EL (cell line): ENCODE measurements at regions not wholly inside any gene's neighbourhood (a gene's known extent, or its start where the extent isn't known, plus 50 kb on each side); places are given as distances from the start of the nearest gene placed in this dataset.
A peak's percentile ranks its signal among the peaks of the same experiment; 100 is the strongest.

ENCODE experiments used
- DNase-seq: peaks from one replicate; pipeline ENCODE4 v3.0.0-alpha.2; 2016

DNA sequence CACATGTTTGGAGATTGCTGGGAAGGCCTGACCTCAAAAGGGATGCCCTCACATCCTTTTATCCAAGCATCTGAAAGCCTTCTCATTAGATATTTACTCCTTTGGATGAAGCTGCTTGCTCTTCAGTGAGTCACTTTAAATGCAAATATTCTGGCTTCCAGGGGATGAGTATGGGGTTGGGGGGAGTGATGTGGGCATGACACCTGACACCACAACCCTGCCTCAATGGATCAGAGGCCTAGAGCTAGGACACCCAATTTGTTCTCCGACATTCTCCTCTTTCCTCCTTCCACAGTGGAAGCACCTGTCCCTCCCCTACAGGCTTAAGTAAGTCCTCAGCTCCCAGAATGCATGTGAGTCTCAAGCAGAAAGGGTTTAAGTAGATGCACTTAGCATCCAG lies 238.3 kb downstream of the OMA1 start:
- no peak for DNase-seq

DNA sequence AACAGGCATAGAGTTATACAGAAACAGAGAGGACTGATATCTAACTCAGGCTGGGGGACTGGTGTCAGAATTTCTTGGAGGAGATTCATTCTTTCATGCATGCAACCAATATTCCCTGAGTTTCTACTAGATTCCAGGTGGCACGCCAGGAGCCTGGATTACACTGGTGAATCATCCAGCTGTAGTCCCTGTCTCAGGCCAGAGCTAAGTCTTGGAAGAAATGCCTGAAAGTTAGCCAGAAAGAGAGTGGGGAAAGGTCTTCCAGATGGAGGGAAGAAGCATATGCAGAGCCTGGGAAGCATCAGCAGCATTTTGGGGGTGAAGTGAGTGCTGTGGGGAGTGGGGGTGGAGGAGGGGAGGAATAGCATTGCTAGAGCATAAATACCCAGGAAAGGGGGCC lies 239.1 kb downstream of the OMA1 start:
- DNase-seq = no peak

DNA sequence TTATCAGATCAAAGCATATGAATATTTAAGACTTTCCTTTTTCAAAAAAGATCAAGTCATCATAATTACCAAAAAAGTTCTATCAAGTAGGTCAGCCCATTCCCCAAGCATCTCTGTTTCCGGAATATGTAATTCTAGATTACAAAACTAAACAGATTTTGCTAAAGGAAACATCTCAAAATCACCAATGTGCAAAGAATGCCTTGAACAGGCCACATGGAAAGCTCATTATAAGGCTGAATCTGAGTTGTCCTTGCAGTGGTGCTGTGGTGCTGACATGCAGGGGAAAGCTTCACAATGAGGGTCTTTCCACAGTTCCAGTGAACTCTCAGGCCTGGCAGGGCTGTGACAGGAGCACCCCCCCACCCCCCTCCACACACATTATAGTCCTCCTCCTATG lies 240.9 kb downstream of the OMA1 start:
- no peak for DNase-seq

DNA sequence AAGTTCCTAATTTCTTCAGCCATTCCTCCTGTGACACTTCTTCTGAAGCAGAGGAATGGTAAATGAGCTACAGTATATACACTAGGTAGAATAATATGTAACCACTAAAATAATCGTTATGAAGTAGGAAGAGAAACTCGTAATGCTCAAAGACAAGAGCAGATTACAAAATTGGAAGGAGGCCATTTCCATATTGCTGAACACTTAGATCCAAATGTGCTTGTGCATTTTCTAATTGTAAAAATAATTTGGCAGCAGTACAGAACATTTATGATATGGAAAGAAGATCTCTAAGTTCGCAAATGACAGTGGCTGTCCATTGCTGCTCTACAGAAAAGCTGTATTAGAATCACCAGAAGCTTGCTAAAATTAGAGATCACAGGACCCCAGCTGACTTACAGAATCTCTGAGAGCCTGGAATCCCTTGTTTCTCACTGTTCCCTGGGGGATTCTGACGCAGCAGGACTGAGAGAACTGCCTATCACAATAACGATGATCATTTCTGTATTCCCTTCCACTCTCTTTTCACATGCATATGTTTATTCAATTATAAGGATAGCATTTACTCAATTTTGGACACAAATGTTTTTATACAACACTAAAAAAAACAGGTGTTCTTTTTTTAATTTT lies 242.1 kb downstream of the OMA1 start:
- no peak for DNase-seq

DNA sequence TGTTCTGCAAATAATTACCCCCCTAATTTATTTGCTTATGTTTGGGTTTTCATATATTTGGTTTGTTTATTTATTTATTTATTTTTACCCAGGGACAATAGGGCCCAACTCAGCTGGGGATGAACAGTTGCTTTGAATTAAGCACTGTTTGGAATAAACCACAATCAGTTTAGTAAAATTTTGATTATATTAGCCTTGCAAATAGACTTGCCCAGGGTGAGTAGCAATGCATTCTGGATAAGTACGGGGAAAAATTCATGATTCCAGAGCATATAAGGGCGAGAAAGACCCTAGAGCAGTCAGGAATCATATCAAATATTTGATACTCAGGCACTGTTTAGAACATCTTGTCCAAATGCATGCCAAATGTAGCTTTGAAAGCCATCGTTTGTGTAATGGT lies 242.7 kb downstream of the OMA1 start:
- no peak for DNase-seq

DNA sequence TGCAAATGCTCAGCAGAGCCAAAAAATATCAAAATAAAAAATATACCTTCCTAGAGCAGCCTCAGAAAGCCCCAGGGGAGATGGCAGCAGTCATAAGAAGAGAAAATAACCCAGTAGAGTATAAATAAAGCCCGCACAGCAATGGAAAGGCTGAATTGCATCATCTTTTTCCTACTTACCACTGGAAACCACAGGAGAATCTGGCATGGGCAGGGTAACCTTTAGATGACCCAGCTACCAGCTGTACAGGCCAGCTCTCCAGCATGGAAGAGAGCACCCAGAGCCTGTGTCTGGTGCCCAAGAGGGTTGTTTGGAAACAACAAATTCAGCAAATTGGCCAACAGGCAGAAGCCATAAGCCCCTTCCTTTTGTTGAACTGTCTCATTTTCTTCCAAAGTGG lies 253.1 kb downstream of the OMA1 start:
- DNase-seq = no peak

DNA sequence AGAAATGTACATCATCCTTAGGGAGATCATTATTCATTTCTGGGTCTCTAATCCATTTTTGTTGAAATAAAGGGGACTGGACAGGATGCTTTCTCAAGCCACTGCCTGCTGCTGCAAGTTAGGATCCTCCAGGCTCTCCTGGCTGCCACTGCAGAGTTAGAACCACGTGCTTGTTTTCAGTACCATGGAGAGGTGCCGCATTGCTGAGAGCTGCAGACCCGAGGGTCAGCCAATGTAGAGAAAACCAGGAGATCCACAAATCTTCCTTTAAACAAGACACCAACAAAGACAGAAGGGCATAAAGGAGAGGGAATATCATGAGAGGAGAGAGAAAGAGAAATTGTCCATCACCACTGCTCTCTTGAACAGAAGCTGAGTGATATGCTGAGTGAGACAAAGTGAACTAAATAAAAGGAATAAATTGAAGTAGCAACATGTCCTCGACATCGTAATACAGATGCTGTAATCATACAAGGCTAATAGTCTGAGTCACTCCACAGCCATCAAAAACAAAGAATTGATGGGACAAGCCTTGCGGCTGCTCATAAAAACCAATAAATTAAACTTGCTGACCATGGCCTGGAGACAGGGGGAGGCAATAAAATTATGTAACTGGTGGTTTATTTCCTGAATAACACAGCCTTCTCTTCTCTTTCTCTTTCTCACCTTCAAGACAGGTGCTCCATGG lies 255.7 kb downstream of the OMA1 start:
- peak; percentile 10 for DNase-seq

GRCh38 chr1:58288624-58289142 lies 257.8 kb downstream of the OMA1 start:
- DNase-seq = no peak

GRCh38 chr1:58287894-58288623 lies 258.5 kb downstream of the OMA1 start:
- DNase-seq = no peak

DNA sequence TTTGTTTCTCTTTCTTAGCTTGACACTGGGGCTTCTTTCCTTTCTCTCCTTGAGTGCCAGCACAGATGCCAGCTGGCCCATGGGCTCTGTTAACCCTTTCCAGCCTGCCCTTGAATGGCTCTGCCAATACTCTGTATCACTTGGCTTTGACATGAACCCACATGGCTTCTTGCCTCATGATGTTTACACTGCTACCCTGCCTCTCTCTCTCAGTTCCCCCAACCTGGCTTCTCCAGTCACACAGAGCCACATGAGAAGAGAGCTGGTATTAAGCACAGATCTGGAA lies 262.4 kb downstream of the OMA1 start:
- no peak for DNase-seq

DNA sequence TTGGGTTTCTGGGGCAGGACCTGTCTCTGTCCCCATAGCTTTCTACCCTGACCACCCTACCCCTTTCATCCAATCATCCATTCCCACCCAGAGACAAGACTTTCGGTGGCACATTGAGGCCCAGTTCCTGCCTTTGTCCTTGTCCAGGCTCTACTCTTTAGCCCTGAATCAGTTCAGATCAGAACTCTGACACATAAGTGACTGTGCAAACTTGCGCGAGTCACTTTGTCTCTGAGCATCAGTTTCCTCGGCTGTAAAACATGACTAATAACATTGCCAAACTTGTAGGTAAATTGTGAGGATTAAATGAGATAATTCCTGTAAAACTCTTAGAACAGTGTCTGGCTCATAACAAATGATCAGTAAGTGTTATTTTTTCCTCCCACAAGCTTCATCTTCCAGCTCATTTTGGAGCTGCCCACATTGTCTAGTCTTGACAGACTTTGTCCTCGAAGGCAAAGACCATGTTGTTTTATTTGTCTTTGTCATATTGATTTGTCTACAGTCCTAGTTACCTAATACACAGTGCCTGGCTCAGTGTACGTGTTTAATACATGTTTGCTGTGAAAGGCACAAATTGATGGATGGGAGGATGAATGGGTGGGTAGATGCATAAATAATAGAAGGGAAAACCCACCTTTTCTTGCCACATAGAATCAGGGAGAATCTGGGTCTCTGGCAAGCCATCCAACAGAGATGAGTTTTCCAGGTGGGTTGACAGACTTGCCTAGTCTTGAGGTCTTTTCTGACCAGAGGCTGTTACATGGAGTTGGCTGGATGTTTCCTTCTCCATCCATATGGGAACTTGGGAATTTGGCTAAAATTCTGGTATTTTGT lies 262.9 kb downstream of the OMA1 start:
- DNase-seq = no peak

DNA sequence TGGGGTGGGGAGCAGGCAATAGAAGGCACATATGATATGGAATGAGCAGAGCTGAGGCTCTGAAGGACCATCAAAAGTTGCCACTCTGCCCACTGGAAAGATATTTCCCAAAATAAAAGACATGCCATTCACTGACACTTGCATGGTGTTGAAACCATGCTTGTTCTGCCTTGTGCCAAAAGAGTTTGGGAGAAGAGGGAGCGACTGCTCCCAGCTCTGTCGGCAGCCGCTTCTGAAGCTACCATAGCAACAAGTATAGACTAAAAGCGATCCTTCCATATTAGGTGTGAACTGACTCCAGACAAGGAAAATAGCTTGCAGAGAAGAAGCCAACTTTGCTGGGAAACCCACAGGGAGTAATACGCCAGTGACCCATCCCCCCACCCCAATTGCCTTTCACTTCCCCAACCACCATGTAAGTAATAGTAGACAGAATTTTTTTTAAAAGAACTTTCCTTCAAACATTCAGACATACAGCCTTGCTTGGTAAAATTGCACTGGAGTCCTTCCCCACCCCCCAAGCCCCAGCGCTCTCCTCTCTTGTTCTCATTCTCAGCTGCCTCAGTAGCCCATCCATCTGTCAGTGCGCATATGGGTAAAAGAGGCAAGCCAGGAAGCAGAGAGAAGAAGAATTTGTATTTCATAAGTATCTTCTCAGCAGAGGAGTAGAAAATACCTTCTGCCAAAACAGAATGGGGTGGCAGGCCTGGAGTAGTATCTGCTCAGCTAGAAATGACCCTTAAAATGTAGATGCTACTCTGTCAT lies 263.7 kb downstream of the OMA1 start:
- no peak for DNase-seq

DNA sequence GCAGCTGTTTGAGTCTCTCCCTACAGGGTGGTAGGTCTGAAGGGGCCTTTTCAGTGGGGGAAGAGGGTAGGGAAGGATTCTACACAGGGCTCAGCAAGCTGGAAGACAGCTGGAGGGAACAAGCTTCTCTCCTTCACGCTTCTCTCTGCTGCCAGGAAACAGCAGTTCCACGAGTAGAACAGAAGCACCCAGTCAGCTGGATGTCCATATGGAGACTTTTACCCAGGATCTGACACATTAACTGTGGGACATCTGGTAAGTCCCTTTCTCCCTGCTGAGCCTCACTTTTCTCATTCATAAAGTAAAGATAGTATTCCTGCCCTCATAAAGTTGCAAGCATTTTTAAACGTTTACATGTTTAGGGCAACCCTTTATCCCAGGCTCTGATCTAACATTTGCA lies 280.3 kb downstream of the OMA1 start:
- DNase-seq = no peak

- no peak for DNase-seq
Measured at GRCh38 chr1:58264462-58264861, 282.1 kb downstream of the OMA1 start.

GRCh38 chr1:58262702-58263101 lies 283.8 kb downstream of the OMA1 start:
- DNase-seq = no peak

- DNase-seq = no peak
Measured at GRCh38 chr1:58258082-58258481, 288.4 kb downstream of the OMA1 start.

GRCh38 chr1:58257003-58257402 lies 289.5 kb downstream of the OMA1 start:
- no peak for DNase-seq

DNA sequence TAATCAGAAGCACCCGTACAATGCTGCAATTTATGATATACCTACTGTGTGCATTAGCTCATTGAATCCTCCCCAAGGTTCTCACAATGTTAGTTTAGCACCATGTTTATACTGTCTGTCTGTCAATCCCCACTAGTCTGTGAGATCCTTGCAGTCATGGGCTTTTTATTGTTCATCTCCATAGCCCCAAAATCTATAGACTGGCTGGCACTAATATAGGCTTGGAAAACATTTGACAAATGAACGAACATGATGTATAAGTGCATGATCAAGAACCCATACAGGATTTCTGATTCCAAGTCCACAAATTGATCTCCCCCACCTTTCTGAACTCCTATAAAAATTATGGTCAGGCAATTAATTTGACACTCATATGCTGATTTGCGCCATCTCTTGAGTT lies 290.0 kb downstream of the OMA1 start:
- DNase-seq = no peak

- DNase-seq = no peak
Measured at GRCh38 chr1:58256041-58256440, 290.5 kb downstream of the OMA1 start.

DNA sequence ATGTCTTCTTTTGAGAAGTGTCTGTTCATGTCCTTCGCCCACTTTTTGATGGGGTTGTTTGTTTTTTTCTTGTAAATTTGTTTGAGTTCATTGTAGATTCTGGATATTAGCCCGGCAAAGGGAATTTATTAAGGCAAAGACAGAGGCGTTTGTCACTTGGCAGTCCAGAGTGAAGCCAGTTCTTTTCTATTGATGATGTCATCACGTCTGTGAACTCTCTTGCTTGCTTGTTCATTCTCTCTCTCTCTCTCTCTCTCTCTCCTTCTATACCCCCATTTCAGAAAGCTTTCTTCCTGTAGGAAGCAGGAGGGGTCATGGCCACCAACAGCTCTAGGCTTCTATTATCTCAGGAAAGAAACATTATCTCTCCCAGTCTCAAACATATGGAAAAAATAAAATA lies 291.3 kb downstream of the OMA1 start:
- DNase-seq = no peak

GRCh38 chr1:58251430-58252073 lies 295.0 kb downstream of the OMA1 start:
- DNase-seq = peak; percentile 27

GRCh38 chr1:58250587-58250948 lies 296.0 kb downstream of the OMA1 start:
- no peak for DNase-seq
